ENCODE measurements at regions not wholly inside any gene's neighbourhood (a gene's known extent, or its start where the extent isn't known, plus 50 kb on each side); places are given as distances from the start of the nearest gene placed in this dataset.

DNA sequence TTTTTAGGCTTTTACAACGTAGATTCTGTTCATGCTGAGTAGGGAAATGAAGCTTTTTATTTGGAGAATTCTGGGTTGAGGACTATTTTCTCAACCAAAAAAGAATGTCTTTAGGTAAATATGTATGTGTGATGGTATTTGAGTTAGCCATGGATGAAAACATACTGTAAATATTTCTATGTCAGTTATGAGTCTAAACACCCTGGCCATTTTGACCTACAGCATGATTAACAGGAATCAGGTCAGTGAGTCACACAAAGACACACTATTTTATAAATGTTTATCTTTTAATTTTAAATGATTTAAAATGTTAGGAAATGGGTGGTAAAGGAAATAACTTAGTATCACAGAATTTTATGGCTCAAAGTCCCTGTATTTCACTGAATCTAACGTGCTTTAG is 851.7 kb upstream of the MAP3K7 start:
- TF ChIP-seq, protein P1, sequence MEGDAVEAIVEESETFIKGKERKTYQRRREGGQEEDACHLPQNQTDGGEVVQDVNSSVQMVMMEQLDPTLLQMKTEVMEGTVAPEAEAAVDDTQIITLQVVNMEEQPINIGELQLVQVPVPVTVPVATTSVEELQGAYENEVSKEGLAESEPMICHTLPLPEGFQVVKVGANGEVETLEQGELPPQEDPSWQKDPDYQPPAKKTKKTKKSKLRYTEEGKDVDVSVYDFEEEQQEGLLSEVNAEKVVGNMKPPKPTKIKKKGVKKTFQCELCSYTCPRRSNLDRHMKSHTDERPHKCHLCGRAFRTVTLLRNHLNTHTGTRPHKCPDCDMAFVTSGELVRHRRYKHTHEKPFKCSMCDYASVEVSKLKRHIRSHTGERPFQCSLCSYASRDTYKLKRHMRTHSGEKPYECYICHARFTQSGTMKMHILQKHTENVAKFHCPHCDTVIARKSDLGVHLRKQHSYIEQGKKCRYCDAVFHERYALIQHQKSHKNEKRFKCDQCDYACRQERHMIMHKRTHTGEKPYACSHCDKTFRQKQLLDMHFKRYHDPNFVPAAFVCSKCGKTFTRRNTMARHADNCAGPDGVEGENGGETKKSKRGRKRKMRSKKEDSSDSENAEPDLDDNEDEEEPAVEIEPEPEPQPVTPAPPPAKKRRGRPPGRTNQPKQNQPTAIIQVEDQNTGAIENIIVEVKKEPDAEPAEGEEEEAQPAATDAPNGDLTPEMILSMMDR (conservative IDR thresholded peaks at IDR 0.05; ENCODE audit: low read depth, low read length), result no peak
- no peak for TF ChIP-seq EZH2 (IDR thresholded peaks at IDR 0.05; ENCODE audit: borderline replicate concordance, low read depth, low read length, poor library complexity, severe bottlenecking)
- BruUV-seq (replicated peaks), result no TSS peak
- Histone ChIP-seq H3K4me1 (ENCODE audit: insufficient read depth, low read length, poor library complexity, severe bottlenecking) (no peaks in the 10 kb centered on the region), H3K9me3 (ENCODE audit: low read depth, low read length, poor library complexity, severe bottlenecking) (no peaks in the 10 kb centered on the region), H3K27ac (ENCODE audit: low read depth, low read length, poor library complexity, severe bottlenecking) (no peak overlapping the region), H3K36me3 (ENCODE audit: insufficient read depth, low read length, poor library complexity, severe bottlenecking) (no peaks in the 10 kb centered on the region), H3K4me3 (ENCODE audit: low read depth, low read length, poor library complexity, severe bottlenecking) (no peak overlapping the region), H3K27me3 (replicated peaks; ENCODE audit: insufficient read depth, low read depth, low read length, poor library complexity) (no peaks in the 10 kb centered on the region)
- intact Hi-C loops (cut with micrococcal nuclease; ENCODE audit: unreplicated experiment), result no loop called here
- DNase-seq (ENCODE audit: low spot score), result no peak
- ChIA-PET CTCF (no interaction called here), POLR2A (ENCODE audit: low non-redundant PET) (no interaction called here)

DNA sequence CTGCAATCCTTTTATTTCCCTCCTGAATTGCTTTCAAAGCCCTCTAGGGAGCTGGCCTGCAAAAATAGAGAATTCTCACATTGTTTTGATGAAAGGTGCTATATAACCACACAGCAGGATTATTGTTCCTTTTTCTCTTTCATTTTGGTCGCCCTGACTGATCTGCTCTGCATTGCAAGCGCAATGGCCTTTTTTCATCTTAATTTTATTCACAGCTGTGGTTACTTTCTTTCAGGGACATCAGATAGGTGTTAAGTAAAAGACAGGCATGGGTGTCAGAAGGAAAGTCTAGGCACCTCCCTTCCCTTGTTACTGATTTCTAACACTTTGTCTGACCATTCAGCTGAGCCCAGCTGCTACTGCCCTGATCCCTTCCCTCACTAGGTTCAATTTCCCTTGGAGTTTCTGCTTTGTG is 850.5 kb upstream of the MAP3K7 start:
- CTCF ChIA-PET, result no interaction called here
- no peaks in the 10 kb centered on the region for H3K9me3 ChIP-seq (ENCODE audit: low read depth, low read length, poor library complexity, severe bottlenecking)
- no peak overlapping the region for H3K27ac ChIP-seq (ENCODE audit: low read depth, low read length, poor library complexity, severe bottlenecking)
- no peak for TF ChIP-seq EZH2 (IDR thresholded peaks at IDR 0.05; ENCODE audit: borderline replicate concordance, low read depth, low read length, poor library complexity, severe bottlenecking)
- TF ChIP-seq, protein P1 (conservative IDR thresholded peaks at IDR 0.05; ENCODE audit: low read depth, low read length), result no peak
- POLR2A ChIA-PET (ENCODE audit: low non-redundant PET), result no interaction called here
- H3K27me3 ChIP-seq (replicated peaks; ENCODE audit: insufficient read depth, low read depth, low read length, poor library complexity), result no peaks in the 10 kb centered on the region
- DNase-seq (ENCODE audit: low spot score), result no peak
- intact Hi-C loops (cut with micrococcal nuclease; ENCODE audit: unreplicated experiment), result no loop called here
- H3K4me1 ChIP-seq (ENCODE audit: insufficient read depth, low read length, poor library complexity, severe bottlenecking), result no peaks in the 10 kb centered on the region
- H3K4me3 ChIP-seq (ENCODE audit: low read depth, low read length, poor library complexity, severe bottlenecking), result no peak overlapping the region
- H3K36me3 ChIP-seq (ENCODE audit: insufficient read depth, low read length, poor library complexity, severe bottlenecking), result no peaks in the 10 kb centered on the region
- BruUV-seq (replicated peaks), result no TSS peak

DNA sequence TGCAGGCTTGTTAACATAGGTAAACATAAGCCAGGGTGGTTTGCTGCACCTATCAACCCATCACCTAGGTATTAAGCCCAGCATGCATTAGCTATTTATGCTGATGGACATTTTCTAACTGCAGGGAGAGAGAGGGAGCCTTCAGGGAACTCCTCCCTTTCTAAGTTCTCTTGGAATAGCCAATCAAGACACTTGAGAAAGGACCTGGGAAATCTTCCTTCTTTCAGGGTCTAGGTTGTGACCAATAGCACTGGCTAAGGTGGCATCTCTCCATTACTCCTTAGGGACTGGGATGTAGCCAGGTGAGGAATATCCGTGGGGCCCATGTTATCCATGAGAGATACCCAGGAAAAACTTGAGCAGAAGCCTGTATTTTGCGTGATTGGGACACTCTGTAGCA is 849.6 kb upstream of the MAP3K7 start:
- no peaks in the 10 kb centered on the region for H3K9me3 ChIP-seq (ENCODE audit: low read depth, low read length, poor library complexity, severe bottlenecking)
- BruUV-seq (replicated peaks), result no TSS peak
- no peak overlapping the region for H3K4me3 ChIP-seq (ENCODE audit: low read depth, low read length, poor library complexity, severe bottlenecking)
- no peaks in the 10 kb centered on the region for H3K36me3 ChIP-seq (ENCODE audit: insufficient read depth, low read length, poor library complexity, severe bottlenecking)
- no peak for DNase-seq (ENCODE audit: low spot score)
- intact Hi-C loops (cut with micrococcal nuclease; ENCODE audit: unreplicated experiment), result no loop called here
- H3K27ac ChIP-seq (ENCODE audit: low read depth, low read length, poor library complexity, severe bottlenecking), result no peak overlapping the region
- no peaks in the 10 kb centered on the region for H3K27me3 ChIP-seq (replicated peaks; ENCODE audit: insufficient read depth, low read depth, low read length, poor library complexity)
- ChIA-PET POLR2A (ENCODE audit: low non-redundant PET) (no interaction called here), CTCF (no interaction called here)
- TF ChIP-seq EZH2 (IDR thresholded peaks at IDR 0.05; ENCODE audit: borderline replicate concordance, low read depth, low read length, poor library complexity, severe bottlenecking), result no peak
- TF ChIP-seq, protein P1 (conservative IDR thresholded peaks at IDR 0.05; ENCODE audit: low read depth, low read length), result no peak
- no peaks in the 10 kb centered on the region for H3K4me1 ChIP-seq (ENCODE audit: insufficient read depth, low read length, poor library complexity, severe bottlenecking)

All from A673 (cell line).